ENCODE measurements at regions not wholly inside any gene's neighbourhood (a gene's known extent, or its start where the extent isn't known, plus 50 kb on each side); places are given as distances from the start of the nearest gene placed in this dataset.

DNA sequence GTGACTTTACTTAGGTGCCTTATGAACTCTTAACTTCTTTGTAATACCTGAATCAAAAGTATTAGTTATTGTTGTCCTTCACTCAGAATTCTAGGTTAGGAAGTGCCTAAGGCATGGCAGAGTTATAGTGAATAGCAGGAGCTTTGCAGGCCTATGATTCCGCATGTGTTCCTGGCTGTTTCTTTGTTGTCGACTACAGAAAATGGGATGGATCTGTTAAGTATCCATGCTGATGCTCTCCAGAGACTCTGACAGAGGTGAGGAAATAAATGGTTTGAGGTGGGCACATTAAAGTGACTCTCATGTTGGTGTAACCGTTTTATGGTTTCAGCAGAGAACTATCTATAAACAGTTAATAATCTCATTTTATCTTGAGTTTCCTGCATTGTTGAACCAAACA, 1601.3 kb downstream of the PCDH7 start:
- H2BK120ac ChIP-seq (ENCODE audit: low read depth, low read length): no peak overlapping the region

GRCh38 chr4:32334759-32335158, 1614.6 kb downstream of the PCDH7 start:
- Histone ChIP-seq H3K4ac (ENCODE audit: low read depth in 1 of 2, low read length in 2 of 2) (no peak overlapping the region), H2AFZ (ENCODE audit: low read depth, low read length) (no peak overlapping the region), H2BK120ac (ENCODE audit: low read depth, low read length) (no peak overlapping the region), H3K27ac (ENCODE audit: low read length, poor library complexity, severe bottlenecking) (no peak overlapping the region), H3K23ac (ENCODE audit: low read length in 2 of 2) (no peak overlapping the region), H3K79me1 (replicated peaks; ENCODE audit: low read length, poor library complexity, severe bottlenecking) (no peaks in the 10 kb centered on the region), H3K9ac (ENCODE audit: low read length) (no peak overlapping the region), H2BK15ac (ENCODE audit: low read depth, poor library complexity, severe bottlenecking) (no peak overlapping the region), H3K9me3 (ENCODE audit: control insufficient read depth, low read length) (no peaks in the 10 kb centered on the region), H3K14ac (ENCODE audit: low read length in 2 of 2) (no peak overlapping the region), H2BK5ac (ENCODE audit: low read depth, low read length, poor library complexity, severe bottlenecking) (no peak overlapping the region), H4K8ac (ENCODE audit: low read length) (no peak overlapping the region), H3K4me3 (ENCODE audit: insufficient read depth in 1 of 2, low read depth in 1 of 2, low read length in 2 of 2) (no peak overlapping the region), H3K4me1 (ENCODE audit: control insufficient read depth, insufficient read depth, low read depth, low read length) (no peaks in the 10 kb centered on the region), H2BK12ac (ENCODE audit: low read length in 2 of 2) (no peak overlapping the region), H4K91ac (ENCODE audit: low read length) (no peak overlapping the region), H3K4me2 (ENCODE audit: low read length, poor library complexity, severe bottlenecking) (no peak overlapping the region), H3K27me3 (ENCODE audit: control insufficient read depth in 1 of 2, insufficient read depth in 1 of 2, low read length in 2 of 2) (no peaks in the 10 kb centered on the region), H3K18ac (ENCODE audit: low read depth in 1 of 2, low read length in 2 of 2) (no peak overlapping the region), H2AK5ac (ENCODE audit: low read length, severe bottlenecking) (no peak overlapping the region), H3K36me3 (ENCODE audit: control insufficient read depth in 1 of 2, insufficient read depth in 2 of 2, low read depth in 1 of 2, low read length in 2 of 2) (no peaks in the 10 kb centered on the region)
- no peak for DNase-seq
- no CpG with 5 or more reads among the region's 1 CpG for WGBS

More for the DNA sequence above, 1601.3 kb downstream of the PCDH7 start:
- no peaks in the 10 kb centered on the region for H3K27me3 ChIP-seq (ENCODE audit: control insufficient read depth in 1 of 2, insufficient read depth in 1 of 2, low read length in 2 of 2)
- H3K14ac ChIP-seq (ENCODE audit: low read length in 2 of 2): no peak overlapping the region
- no peak overlapping the region for H3K9ac ChIP-seq (ENCODE audit: low read length)
- H2BK12ac ChIP-seq (ENCODE audit: low read length in 2 of 2): no peak overlapping the region
- no peaks in the 10 kb centered on the region for H3K9me3 ChIP-seq (ENCODE audit: control insufficient read depth, low read length)
- no peak overlapping the region for H2AFZ ChIP-seq (ENCODE audit: low read depth, low read length)
- H3K27ac ChIP-seq (ENCODE audit: low read length, poor library complexity, severe bottlenecking): no peak overlapping the region
- H3K4ac ChIP-seq (ENCODE audit: low read depth in 1 of 2, low read length in 2 of 2): no peak overlapping the region
- DNase-seq: no peak
- H2BK5ac ChIP-seq (ENCODE audit: low read depth, low read length, poor library complexity, severe bottlenecking): no peak overlapping the region
- H4K91ac ChIP-seq (ENCODE audit: low read length): no peak overlapping the region
- H3K4me2 ChIP-seq (ENCODE audit: low read length, poor library complexity, severe bottlenecking): no peak overlapping the region
- no peaks in the 10 kb centered on the region for H3K36me3 ChIP-seq (ENCODE audit: control insufficient read depth in 1 of 2, insufficient read depth in 2 of 2, low read depth in 1 of 2, low read length in 2 of 2)
- H2BK15ac ChIP-seq (ENCODE audit: low read depth, poor library complexity, severe bottlenecking): no peak overlapping the region
- no peak overlapping the region for H2AK5ac ChIP-seq (ENCODE audit: low read length, severe bottlenecking)
- no peak overlapping the region for H3K18ac ChIP-seq (ENCODE audit: low read depth in 1 of 2, low read length in 2 of 2)
- no peaks in the 10 kb centered on the region for H3K79me1 ChIP-seq (replicated peaks; ENCODE audit: low read length, poor library complexity, severe bottlenecking)
- WGBS: 71% methylated on average over 2 of the region's 3 CpGs
- H3K4me3 ChIP-seq (ENCODE audit: insufficient read depth in 1 of 2, low read depth in 1 of 2, low read length in 2 of 2): no peak overlapping the region
- H4K8ac ChIP-seq (ENCODE audit: low read length): no peak overlapping the region
- no peak overlapping the region for H3K23ac ChIP-seq (ENCODE audit: low read length in 2 of 2)
- H3K4me1 ChIP-seq (ENCODE audit: control insufficient read depth, insufficient read depth, low read depth, low read length): no peaks in the 10 kb centered on the region

DNA sequence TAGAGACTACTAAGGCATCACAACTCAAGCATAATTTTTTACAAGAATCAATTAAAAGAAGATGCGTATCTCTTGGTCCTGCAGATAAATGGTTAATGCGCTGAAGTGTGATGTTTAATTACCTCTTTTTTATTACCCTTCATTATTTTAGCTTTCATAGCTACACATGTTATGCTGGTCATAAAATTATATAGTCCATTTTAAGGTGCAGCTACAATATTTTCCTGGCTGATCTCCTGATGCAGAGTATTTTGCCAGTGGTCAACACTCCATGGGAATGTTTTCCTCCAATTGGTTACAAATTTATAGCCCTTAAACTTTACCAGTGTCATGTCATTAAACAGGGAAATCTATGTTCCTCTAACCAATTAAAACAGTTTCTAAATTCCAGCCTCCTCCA, 1617.2 kb downstream of the PCDH7 start:
- DNase-seq: no peak
- H3K9me3 ChIP-seq (ENCODE audit: control insufficient read depth, low read length): no peaks in the 10 kb centered on the region
- H4K91ac ChIP-seq (ENCODE audit: low read length): no peak overlapping the region
- no peaks in the 10 kb centered on the region for H3K27me3 ChIP-seq (ENCODE audit: control insufficient read depth in 1 of 2, insufficient read depth in 1 of 2, low read length in 2 of 2)
- no peak overlapping the region for H2BK15ac ChIP-seq (ENCODE audit: low read depth, poor library complexity, severe bottlenecking)
- no peaks in the 10 kb centered on the region for H3K36me3 ChIP-seq (ENCODE audit: control insufficient read depth in 1 of 2, insufficient read depth in 2 of 2, low read depth in 1 of 2, low read length in 2 of 2)
- no peaks in the 10 kb centered on the region for H3K79me1 ChIP-seq (replicated peaks; ENCODE audit: low read length, poor library complexity, severe bottlenecking)
- H4K8ac ChIP-seq (ENCODE audit: low read length): no peak overlapping the region
- no peak overlapping the region for H3K14ac ChIP-seq (ENCODE audit: low read length in 2 of 2)
- no peak overlapping the region for H3K4ac ChIP-seq (ENCODE audit: low read depth in 1 of 2, low read length in 2 of 2)
- no peak overlapping the region for H3K4me3 ChIP-seq (ENCODE audit: insufficient read depth in 1 of 2, low read depth in 1 of 2, low read length in 2 of 2)
- no peak overlapping the region for H2AK5ac ChIP-seq (ENCODE audit: low read length, severe bottlenecking)
- H3K4me2 ChIP-seq (ENCODE audit: low read length, poor library complexity, severe bottlenecking): no peak overlapping the region
- H2BK5ac ChIP-seq (ENCODE audit: low read depth, low read length, poor library complexity, severe bottlenecking): no peak overlapping the region
- H2BK120ac ChIP-seq (ENCODE audit: low read depth, low read length): no peak overlapping the region
- H3K4me1 ChIP-seq (ENCODE audit: control insufficient read depth, insufficient read depth, low read depth, low read length): no peaks in the 10 kb centered on the region
- H2BK12ac ChIP-seq (ENCODE audit: low read length in 2 of 2): no peak overlapping the region
- no peak overlapping the region for H3K18ac ChIP-seq (ENCODE audit: low read depth in 1 of 2, low read length in 2 of 2)
- H3K27ac ChIP-seq (ENCODE audit: low read length, poor library complexity, severe bottlenecking): no peak overlapping the region
- no peak overlapping the region for H2AFZ ChIP-seq (ENCODE audit: low read depth, low read length)
- no peak overlapping the region for H3K9ac ChIP-seq (ENCODE audit: low read length)
- no peak overlapping the region for H3K23ac ChIP-seq (ENCODE audit: low read length in 2 of 2)
- no CpG with 5 or more reads among the region's 2 CpGs for WGBS

DNA sequence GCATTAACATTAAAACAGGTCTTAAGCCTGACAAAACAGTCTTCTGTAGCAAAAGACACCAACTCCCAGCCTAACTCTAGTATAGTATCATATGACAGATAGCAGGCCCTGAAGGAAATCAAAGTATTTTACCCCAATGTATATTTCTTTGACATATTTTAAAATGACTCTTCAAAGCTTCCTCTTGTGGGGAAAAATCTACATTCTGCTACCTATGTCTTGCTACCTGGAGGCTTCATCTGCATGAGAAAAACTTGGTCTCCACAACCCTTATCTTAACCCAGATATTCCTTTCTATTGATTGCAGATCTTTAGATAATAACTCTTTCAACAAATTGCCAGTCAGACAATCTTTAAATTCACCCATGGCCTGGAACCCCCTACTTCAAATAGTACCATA, 1620.4 kb downstream of the PCDH7 start:
- H2AK5ac ChIP-seq (ENCODE audit: low read length, severe bottlenecking): no peak overlapping the region

More for the DNA sequence above, 1620.4 kb downstream of the PCDH7 start:
- Histone ChIP-seq H2BK12ac (ENCODE audit: low read length in 2 of 2) (no peak overlapping the region), H3K27me3 (ENCODE audit: control insufficient read depth in 1 of 2, insufficient read depth in 1 of 2, low read length in 2 of 2) (no peaks in the 10 kb centered on the region), H3K4me3 (ENCODE audit: insufficient read depth in 1 of 2, low read depth in 1 of 2, low read length in 2 of 2) (no peak overlapping the region), H4K91ac (ENCODE audit: low read length) (no peak overlapping the region), H3K4me1 (ENCODE audit: control insufficient read depth, insufficient read depth, low read depth, low read length) (no peaks in the 10 kb centered on the region), H3K4me2 (ENCODE audit: low read length, poor library complexity, severe bottlenecking) (no peak overlapping the region), H2BK5ac (ENCODE audit: low read depth, low read length, poor library complexity, severe bottlenecking) (no peak overlapping the region), H3K14ac (ENCODE audit: low read length in 2 of 2) (no peak overlapping the region), H3K36me3 (ENCODE audit: control insufficient read depth in 1 of 2, insufficient read depth in 2 of 2, low read depth in 1 of 2, low read length in 2 of 2) (no peaks in the 10 kb centered on the region), H4K8ac (ENCODE audit: low read length) (no peak overlapping the region), H2BK15ac (ENCODE audit: low read depth, poor library complexity, severe bottlenecking) (no peak overlapping the region), H3K9ac (ENCODE audit: low read length) (no peak overlapping the region), H3K23ac (ENCODE audit: low read length in 2 of 2) (no peak overlapping the region), H3K4ac (ENCODE audit: low read depth in 1 of 2, low read length in 2 of 2) (no peak overlapping the region), H3K79me1 (replicated peaks; ENCODE audit: low read length, poor library complexity, severe bottlenecking) (no peaks in the 10 kb centered on the region), H3K27ac (ENCODE audit: low read length, poor library complexity, severe bottlenecking) (no peak overlapping the region), H2AFZ (ENCODE audit: low read depth, low read length) (no peak overlapping the region), H3K18ac (ENCODE audit: low read depth in 1 of 2, low read length in 2 of 2) (no peak overlapping the region), H2BK120ac (ENCODE audit: low read depth, low read length) (no peak overlapping the region), H3K9me3 (ENCODE audit: control insufficient read depth, low read length) (no peaks in the 10 kb centered on the region)
- DNase-seq: no peak
